ENCODE measurements at regions not wholly inside any gene's neighbourhood (a gene's known extent, or its start where the extent isn't known, plus 50 kb on each side); places are given as distances from the start of the nearest gene placed in this dataset.

DNA sequence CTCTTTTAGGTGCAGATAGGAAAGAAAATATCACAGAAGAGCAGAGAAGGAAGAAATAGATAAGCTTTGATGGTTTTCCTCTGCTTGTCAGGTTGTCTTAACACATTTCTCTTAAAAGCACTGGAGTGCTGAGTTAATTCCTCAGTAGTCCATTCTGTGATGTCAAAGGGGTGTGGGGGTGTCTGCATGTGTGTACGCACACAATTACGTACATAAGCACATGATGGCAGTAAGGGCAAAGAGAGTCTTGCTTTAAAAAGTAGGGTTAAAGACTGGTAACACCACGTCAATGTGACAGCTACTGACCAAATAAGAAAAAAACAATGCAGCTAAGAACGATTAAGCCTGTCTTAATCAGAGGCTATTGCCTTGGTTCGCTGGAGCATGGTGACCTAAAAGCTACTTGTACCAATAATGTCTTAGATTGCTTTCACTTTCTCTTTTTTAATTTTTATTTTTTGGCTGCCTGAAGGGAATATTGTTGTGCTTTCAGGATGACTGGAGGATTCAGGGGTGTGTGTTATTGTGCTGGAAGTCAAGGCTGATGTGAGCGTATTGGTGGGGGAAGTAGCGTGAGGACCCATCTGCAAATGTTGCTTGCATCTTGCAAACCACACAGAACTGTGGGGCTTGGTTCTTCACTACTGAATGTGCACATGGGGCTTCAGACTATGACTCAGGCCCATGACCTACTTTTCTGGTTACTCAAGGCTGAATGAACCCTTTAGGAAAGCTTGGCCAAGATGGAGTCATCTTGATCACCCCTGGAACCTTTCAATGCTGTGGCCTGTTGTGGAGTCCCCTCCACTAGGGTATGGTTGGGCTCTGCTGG, 417.8 kb upstream of the TPM1 start:
- Mint-ChIP-seq H3K4me3 (no peak overlapping the region), H3K27ac (no peak overlapping the region)

GRCh38 chr15:62625429-62626033, 417.0 kb upstream of the TPM1 start:
- Mint-ChIP-seq H3K4me1 (ENCODE audit: low read depth) (no peaks in the 10 kb centered on the region), H3K27me3 (ENCODE audit: low read depth) (peaks cover 2% of the 10 kb centered on the region), H3K27ac (no peak overlapping the region), H3K9me3 (no peaks in the 10 kb centered on the region), H3K4me3 (no peak overlapping the region), H3K36me3 (ENCODE audit: low read depth) (no peaks in the 10 kb centered on the region)
- DNase-seq (ENCODE audit: low spot score) = no peak

More for the DNA sequence above, 417.8 kb upstream of the TPM1 start:
- no peaks in the 10 kb centered on the region for H3K36me3 Mint-ChIP-seq (ENCODE audit: low read depth)
- no peak for DNase-seq (ENCODE audit: low spot score)
- no peaks in the 10 kb centered on the region for H3K9me3 Mint-ChIP-seq
- H3K4me1 Mint-ChIP-seq (ENCODE audit: low read depth) = no peaks in the 10 kb centered on the region
- peaks cover 2% of the 10 kb centered on the region for H3K27me3 Mint-ChIP-seq (ENCODE audit: low read depth)

GRCh38 chr15:62626903-62627302, 415.6 kb upstream of the TPM1 start:
- Mint-ChIP-seq H3K4me3 (no peak overlapping the region), H3K4me1 (ENCODE audit: low read depth) (no peaks in the 10 kb centered on the region), H3K27me3 (ENCODE audit: low read depth) (peaks cover 5% of the 10 kb centered on the region), H3K27ac (no peak overlapping the region), H3K9me3 (no peaks in the 10 kb centered on the region), H3K36me3 (ENCODE audit: low read depth) (no peaks in the 10 kb centered on the region)
- no peak for DNase-seq (ENCODE audit: low spot score)

- H3K9me3 Mint-ChIP-seq = no peaks in the 10 kb centered on the region
- no peak for DNase-seq (ENCODE audit: low spot score)
- no peaks in the 10 kb centered on the region for H3K36me3 Mint-ChIP-seq (ENCODE audit: low read depth)
- H3K4me3 Mint-ChIP-seq = no peak overlapping the region
- no peaks in the 10 kb centered on the region for H3K4me1 Mint-ChIP-seq (ENCODE audit: low read depth)
- peaks cover 3% of the 10 kb centered on the region for H3K27me3 Mint-ChIP-seq (ENCODE audit: low read depth)
- H3K27ac Mint-ChIP-seq = no peak overlapping the region
Measured at GRCh38 chr15:62631076-62631724, 411.3 kb upstream of the TPM1 start.

- Mint-ChIP-seq H3K36me3 (ENCODE audit: low read depth) (no peaks in the 10 kb centered on the region), H3K4me1 (ENCODE audit: low read depth) (no peaks in the 10 kb centered on the region), H3K4me3 (no peak overlapping the region), H3K9me3 (no peaks in the 10 kb centered on the region), H3K27me3 (ENCODE audit: low read depth) (no peaks in the 10 kb centered on the region), H3K27ac (no peak overlapping the region)
- no peak for DNase-seq (ENCODE audit: low spot score)
Measured at GRCh38 chr15:62636823-62637573, 405.5 kb upstream of the TPM1 start.

DNA sequence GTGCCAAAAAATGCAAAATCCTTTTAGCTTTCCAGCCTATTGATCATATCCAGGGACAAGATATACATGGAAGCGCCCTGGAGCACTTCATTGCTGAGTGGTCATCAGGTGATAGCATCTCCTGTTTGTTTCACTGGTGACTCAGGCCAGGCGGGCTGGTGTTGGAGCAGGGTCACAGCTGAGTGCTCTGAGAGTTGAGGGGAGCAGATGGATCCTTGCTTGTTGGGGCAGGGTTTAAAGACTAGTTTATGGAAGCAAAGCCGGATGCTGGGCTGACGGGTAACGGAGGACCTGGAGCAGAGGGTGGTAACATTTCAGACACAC, 405.0 kb upstream of the TPM1 start:
- H3K36me3 Mint-ChIP-seq (ENCODE audit: low read depth) = no peaks in the 10 kb centered on the region
- no peak overlapping the region for H3K4me3 Mint-ChIP-seq
- no peaks in the 10 kb centered on the region for H3K4me1 Mint-ChIP-seq (ENCODE audit: low read depth)
- no peaks in the 10 kb centered on the region for H3K27me3 Mint-ChIP-seq (ENCODE audit: low read depth)
- H3K27ac Mint-ChIP-seq = no peak overlapping the region
- H3K9me3 Mint-ChIP-seq = no peaks in the 10 kb centered on the region
- DNase-seq (ENCODE audit: low spot score) = no peak

DNA sequence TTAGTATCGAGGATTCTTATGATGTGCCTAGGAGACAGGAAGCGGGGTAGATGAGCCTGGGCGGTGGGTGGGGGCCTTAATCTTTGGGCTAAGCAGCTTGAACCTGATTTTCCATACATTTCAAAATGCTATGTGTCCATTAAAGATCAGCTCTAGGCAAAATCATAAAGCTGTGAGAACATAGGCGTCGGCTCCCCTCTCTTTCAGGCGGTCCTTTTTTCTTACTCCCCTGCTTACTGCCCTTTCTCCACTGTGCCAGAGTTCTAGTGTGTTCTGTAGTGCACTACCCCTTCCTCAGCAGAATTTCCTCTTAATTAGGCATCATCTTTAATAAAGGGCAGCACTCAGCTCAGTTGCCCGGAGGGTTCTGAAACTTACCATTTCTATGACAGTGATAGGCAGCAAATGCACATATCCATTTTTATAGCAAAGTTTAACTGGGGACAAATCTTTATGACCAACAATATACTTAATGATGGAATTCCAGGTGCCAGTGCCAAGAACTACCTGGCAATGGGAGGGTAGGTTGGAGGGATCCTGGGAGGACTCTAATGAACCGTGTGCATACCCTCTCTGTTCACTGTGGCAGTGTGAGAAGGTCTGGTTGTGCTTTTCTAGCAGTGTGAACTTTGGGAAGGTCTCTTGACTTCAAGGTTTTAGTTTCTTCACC, 404.5 kb upstream of the TPM1 start:
- no peak for DNase-seq (ENCODE audit: low spot score)
- Mint-ChIP-seq H3K27me3 (ENCODE audit: low read depth) (no peaks in the 10 kb centered on the region), H3K4me3 (no peak overlapping the region), H3K4me1 (ENCODE audit: low read depth) (no peaks in the 10 kb centered on the region), H3K27ac (no peak overlapping the region), H3K9me3 (no peaks in the 10 kb centered on the region), H3K36me3 (ENCODE audit: low read depth) (no peaks in the 10 kb centered on the region)

DNA sequence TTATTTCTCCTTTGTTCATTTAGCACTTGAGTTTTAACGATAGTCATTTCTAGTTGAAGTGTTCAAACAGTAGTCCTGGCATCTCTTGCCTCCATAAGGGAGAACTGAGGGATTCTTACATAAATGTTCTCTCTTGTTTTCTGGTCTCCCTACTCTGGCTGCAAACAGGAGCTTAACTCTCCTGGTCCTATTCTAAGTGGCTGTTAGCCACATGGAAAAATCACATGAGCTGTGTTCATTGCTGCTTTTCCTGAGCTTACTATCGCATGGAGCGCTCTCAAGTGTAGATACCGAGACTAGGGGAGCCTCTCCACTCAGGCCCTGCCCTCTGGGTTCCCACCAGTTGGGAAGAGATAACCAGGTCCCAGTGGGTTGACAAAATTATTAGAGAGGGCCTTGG, 403.1 kb upstream of the TPM1 start:
- H3K4me3 Mint-ChIP-seq = no peak overlapping the region
- H3K9me3 Mint-ChIP-seq = no peaks in the 10 kb centered on the region
- no peak for DNase-seq (ENCODE audit: low spot score)
- no peaks in the 10 kb centered on the region for H3K4me1 Mint-ChIP-seq (ENCODE audit: low read depth)
- H3K27ac Mint-ChIP-seq = no peak overlapping the region
- no peaks in the 10 kb centered on the region for H3K27me3 Mint-ChIP-seq (ENCODE audit: low read depth)
- H3K36me3 Mint-ChIP-seq (ENCODE audit: low read depth) = no peaks in the 10 kb centered on the region

DNA sequence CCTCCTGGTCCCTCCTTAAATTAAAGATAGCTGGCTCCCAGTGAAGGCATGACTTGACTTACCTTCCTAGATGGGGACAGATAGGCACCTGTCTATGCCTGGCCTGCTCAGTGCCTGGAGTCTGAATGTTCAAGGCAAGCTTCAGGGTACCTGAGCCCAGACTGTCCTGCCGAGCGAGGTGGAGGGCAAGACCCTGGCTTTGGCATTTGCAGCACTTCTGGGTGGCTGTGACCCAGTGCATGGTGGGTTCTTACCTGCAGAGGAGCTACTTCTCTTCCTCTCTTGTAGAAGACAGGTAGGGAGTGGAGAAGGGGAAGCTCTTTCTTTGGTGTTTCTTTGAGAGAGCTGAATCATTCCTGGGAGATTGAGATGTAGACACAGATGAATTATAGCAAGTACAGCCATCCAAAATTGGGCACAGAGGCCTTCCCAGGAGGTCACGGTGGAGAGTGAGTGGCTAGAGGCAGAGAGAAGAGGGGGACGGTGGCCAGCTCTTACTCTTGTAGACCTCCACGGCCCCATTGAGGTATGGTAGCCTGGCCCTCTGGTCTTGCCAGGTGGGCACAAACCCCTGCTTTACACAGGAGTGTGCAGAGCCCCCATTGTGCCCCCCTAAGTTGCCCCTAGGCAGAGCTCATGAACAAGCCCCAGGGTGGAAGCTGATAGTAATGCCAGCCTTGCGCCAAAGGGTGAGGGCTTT, 402.5 kb upstream of the TPM1 start:
- Mint-ChIP-seq H3K27me3 (ENCODE audit: low read depth) (no peaks in the 10 kb centered on the region), H3K36me3 (ENCODE audit: low read depth) (no peaks in the 10 kb centered on the region), H3K4me1 (ENCODE audit: low read depth) (no peaks in the 10 kb centered on the region), H3K27ac (no peak overlapping the region), H3K4me3 (no peak overlapping the region), H3K9me3 (no peaks in the 10 kb centered on the region)
- no peak for DNase-seq (ENCODE audit: low spot score)

GRCh38 chr15:62641825-62642224, 400.7 kb upstream of the TPM1 start:
- DNase-seq (ENCODE audit: low spot score) = no peak
- Mint-ChIP-seq H3K4me3 (no peak overlapping the region), H3K36me3 (ENCODE audit: low read depth) (no peaks in the 10 kb centered on the region), H3K27me3 (ENCODE audit: low read depth) (no peaks in the 10 kb centered on the region), H3K27ac (no peak overlapping the region), H3K4me1 (ENCODE audit: low read depth) (no peaks in the 10 kb centered on the region), H3K9me3 (no peaks in the 10 kb centered on the region)

GRCh38 chr15:62643572-62643971, 399.0 kb upstream of the TPM1 start:
- no peak overlapping the region for H3K27ac Mint-ChIP-seq
- no peak overlapping the region for H3K4me3 Mint-ChIP-seq
- no peaks in the 10 kb centered on the region for H3K36me3 Mint-ChIP-seq (ENCODE audit: low read depth)
- no peaks in the 10 kb centered on the region for H3K9me3 Mint-ChIP-seq
- DNase-seq (ENCODE audit: low spot score) = no peak
- no peaks in the 10 kb centered on the region for H3K4me1 Mint-ChIP-seq (ENCODE audit: low read depth)
- no peaks in the 10 kb centered on the region for H3K27me3 Mint-ChIP-seq (ENCODE audit: low read depth)

DNA sequence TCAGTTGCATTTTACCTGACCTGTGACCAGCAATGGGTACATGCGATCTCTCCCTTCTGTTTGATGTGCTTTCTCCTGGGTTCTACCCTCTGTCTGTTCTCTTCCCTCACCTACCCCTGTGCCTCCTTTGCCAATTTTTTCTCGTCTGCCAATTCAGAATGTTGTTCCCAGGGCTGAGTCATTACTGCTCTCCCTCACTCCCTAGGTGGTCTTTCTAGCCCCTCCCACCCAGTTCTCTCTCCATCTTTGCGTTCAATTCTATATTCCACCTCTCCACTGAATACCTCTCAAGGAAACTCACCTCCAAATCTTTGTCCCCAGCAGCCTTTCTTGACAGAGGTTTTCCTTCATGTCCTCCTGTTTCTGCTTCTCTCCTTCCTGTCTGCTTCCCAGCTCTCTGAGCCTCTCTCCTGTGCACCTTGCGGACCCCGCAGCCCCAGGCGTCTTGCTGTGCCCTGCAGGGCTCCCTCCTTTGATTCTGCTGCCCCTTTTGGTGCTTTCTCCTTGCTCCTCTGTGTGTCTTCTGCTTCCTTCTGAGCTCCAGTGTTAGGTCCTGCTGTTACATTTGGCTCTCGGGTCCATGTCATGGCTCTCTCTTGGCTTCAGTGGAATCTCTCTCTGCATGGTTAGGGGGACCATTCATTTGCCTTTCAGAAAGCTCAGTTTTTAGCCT, 398.2 kb upstream of the TPM1 start:
- Mint-ChIP-seq H3K9me3 (no peaks in the 10 kb centered on the region), H3K4me1 (ENCODE audit: low read depth) (no peaks in the 10 kb centered on the region), H3K27ac (no peak overlapping the region), H3K4me3 (no peak overlapping the region), H3K27me3 (ENCODE audit: low read depth) (no peaks in the 10 kb centered on the region), H3K36me3 (ENCODE audit: low read depth) (no peaks in the 10 kb centered on the region)
- DNase-seq (ENCODE audit: low spot score) = no peak
